H9 (cell line): ENCODE measurements at regions not wholly inside any gene's neighbourhood (a gene's known extent, or its start where the extent isn't known, plus 50 kb on each side); places are given as distances from the start of the nearest gene placed in this dataset.

ENCODE experiments used
- DNase-seq: peaks from one replicate; pipeline ENCODE4 v3.0.0-alpha.2; 2017
- H2AFZ ChIP-seq: one replicate; pipeline ENCODE4 v1.6.1; 2013; ENCODE audit warnings: mild to moderate bottlenecking, low read length, control low read depth, moderate library complexity
- H2AK5ac ChIP-seq: 2 replicates; pipeline ENCODE4 v1.6.1; 2013; ENCODE audit warnings: low read length, control low read depth, mixed read lengths; ENCODE audit not compliant: insufficient read length
- H2BK120ac ChIP-seq: one replicate; pipeline ENCODE4 v1.6.1; 2013; ENCODE audit warnings: low read depth, mild to moderate bottlenecking, low read length, control low read depth, inconsistent platforms; ENCODE audit not compliant: poor library complexity, severe bottlenecking
- H2BK12ac ChIP-seq: 2 replicates; pipeline ENCODE4 v1.6.1; 2013; ENCODE audit warnings: low read length, control low read depth, mixed read lengths, low read depth; ENCODE audit not compliant: insufficient read length
- H2BK15ac ChIP-seq: 2 replicates; pipeline ENCODE4 v1.6.1; 2013; ENCODE audit warnings: low read depth, low read length, control low read depth
- H2BK20ac ChIP-seq: one replicate; pipeline ENCODE4 v1.6.1; 2013; ENCODE audit warnings: low read depth, mild to moderate bottlenecking, low read length, control low read depth, inconsistent platforms; ENCODE audit not compliant: poor library complexity, severe bottlenecking
- H2BK5ac ChIP-seq: 2 replicates; pipeline ENCODE4 v1.6.1; 2013; ENCODE audit warnings: low read length, control low read depth, mixed read lengths; ENCODE audit not compliant: insufficient read length
- H3K14ac ChIP-seq: 2 replicates; pipeline ENCODE4 v1.6.1; 2013; ENCODE audit warnings: low read length, control low read depth; ENCODE audit not compliant: insufficient read depth
- H3K18ac ChIP-seq: 2 replicates; pipeline ENCODE4 v1.6.1; 2013; ENCODE audit warnings: low read depth, mild to moderate bottlenecking, mixed read lengths, low read length, control low read depth; ENCODE audit not compliant: insufficient read length
- H3K23ac ChIP-seq: 2 replicates; pipeline ENCODE4 v1.6.1; 2013; ENCODE audit warnings: low read length, control low read depth, mixed read lengths, low read depth; ENCODE audit not compliant: insufficient read length
- H3K23me2 ChIP-seq: 2 replicates; pipeline ENCODE4 v1.6.1; 2013; ENCODE audit warnings: low read depth, mild to moderate bottlenecking, mixed read lengths, low read length, control low read depth; ENCODE audit not compliant: insufficient read length, poor library complexity, severe bottlenecking
- H3K27ac ChIP-seq: 2 replicates; pipeline ENCODE4 v1.5.1; 2013; ENCODE audit warnings: low read length, control low read depth, mixed read lengths, low read depth; ENCODE audit not compliant: insufficient read length
- H3K27me3 ChIP-seq: 2 replicates; pipeline ENCODE4 v1.6.1; 2013; ENCODE audit warnings: low read length, control low read depth, inconsistent platforms; ENCODE audit not compliant: insufficient read depth
- H3K4ac ChIP-seq: 2 replicates; pipeline ENCODE4 v1.6.1; 2013; ENCODE audit warnings: low read depth, mild to moderate bottlenecking, control low read depth, inconsistent platforms, low read length, moderate library complexity
- H3K4me1 ChIP-seq: 2 replicates; pipeline ENCODE4 v1.6.1; 2013; ENCODE audit warnings: low read length, control low read depth, inconsistent platforms; ENCODE audit not compliant: insufficient read depth
- H3K4me2 ChIP-seq: 2 replicates; pipeline ENCODE4 v1.6.1; 2013; ENCODE audit warnings: low read length, control low read depth, mixed read lengths; ENCODE audit not compliant: insufficient read length, insufficient read depth
- H3K56ac ChIP-seq: 2 replicates; pipeline ENCODE4 v1.6.1; 2013; ENCODE audit warnings: low read depth, mild to moderate bottlenecking, mixed read lengths, low read length, control low read depth; ENCODE audit not compliant: insufficient read length
- H3K79me1 ChIP-seq: 2 replicates; pipeline ENCODE4 v1.6.1; 2013; ENCODE audit warnings: low read depth, mild to moderate bottlenecking, moderate library complexity, low read length, control low read depth, inconsistent platforms; ENCODE audit not compliant: insufficient read depth, poor library complexity, severe bottlenecking
- H3K79me2 ChIP-seq: 2 replicates; pipeline ENCODE4 v1.6.1; 2013; ENCODE audit warnings: low read length, control low read depth, inconsistent platforms; ENCODE audit not compliant: insufficient read depth
- H3K9ac ChIP-seq: 2 replicates; pipeline ENCODE4 v1.6.1; 2013; ENCODE audit warnings: low read length, control low read depth, mixed read lengths; ENCODE audit not compliant: insufficient read length; ENCODE audit errors: extremely low read depth
- H3K9me3 ChIP-seq: one replicate; pipeline ENCODE4 v1.6.1; 2013; ENCODE audit warnings: low read depth, low read length, inconsistent platforms; ENCODE audit not compliant: control insufficient read depth
- H3T11ph ChIP-seq: one replicate; pipeline ENCODE4 v1.6.1; 2013; ENCODE audit warnings: mild to moderate bottlenecking, low read length, control low read depth, inconsistent platforms
- H4K20me1 ChIP-seq: one replicate; pipeline ENCODE4 v1.6.1; 2013; ENCODE audit not compliant: control insufficient read depth, insufficient read length, insufficient read depth
- H4K5ac ChIP-seq: 2 replicates; pipeline ENCODE4 v1.6.1; 2013; ENCODE audit warnings: low read depth, mild to moderate bottlenecking, mixed read lengths, low read length, control low read depth; ENCODE audit not compliant: insufficient read length
- H4K8ac ChIP-seq: replicated peaks from 2 replicates; pipeline ENCODE4 v1.6.1; 2013; ENCODE audit warnings: low read length, control low read depth, mixed read lengths, low read depth; ENCODE audit not compliant: insufficient read length
- H4K91ac ChIP-seq: 2 replicates; pipeline ENCODE4 v1.6.1; 2013; ENCODE audit warnings: low read depth, mild to moderate bottlenecking, moderate library complexity, mixed read lengths, low read length, control low read depth; ENCODE audit not compliant: insufficient read length
- H3K27ac Mint-ChIP-seq, 3 experiments: 2 replicates in 2 of 3; 3 replicates in 1 of 3; pipeline ENCODE4 v1.8.0; 2020 to 2021; ENCODE audit warnings: mixed read lengths in 3 of 3, mild to moderate bottlenecking in 1 of 3, moderate library complexity in 1 of 3
- H3K27me3 Mint-ChIP-seq: 2 replicates; pipeline ENCODE4 v1.8.0; 2021; ENCODE audit warnings: low read depth, mild to moderate bottlenecking, moderate library complexity, mixed read lengths
- H3K36me3 Mint-ChIP-seq, 3 experiments: 2 replicates in 2 of 3; 3 replicates in 1 of 3; pipeline ENCODE4 v1.8.0; 2020 to 2021; ENCODE audit warnings: low read depth in 3 of 3, mixed read lengths in 3 of 3; ENCODE audit not compliant: insufficient read depth in 1 of 3
- H3K4me1 Mint-ChIP-seq, 2 experiments: 2 replicates each; pipeline ENCODE4 v1.8.0; 2020; ENCODE audit warnings: mixed read lengths in 2 of 2
- H3K4me3 Mint-ChIP-seq, 2 experiments: 2 replicates in 1 of 2; 3 replicates in 1 of 2; pipeline ENCODE4 v1.8.0; 2020 to 2021; ENCODE audit warnings: mild to moderate bottlenecking in 2 of 2, mixed read lengths in 2 of 2, moderate library complexity in 1 of 2
- H3K9me3 Mint-ChIP-seq, 2 experiments: 2 replicates in 1 of 2; 3 replicates in 1 of 2; pipeline ENCODE4 v1.8.0; 2020; ENCODE audit warnings: mild to moderate bottlenecking in 2 of 2, mixed read lengths in 2 of 2, moderate library complexity in 1 of 2
- CTCF ChIP-seq: fragments of 200-600 bp; sonication (generic); conservative IDR thresholded peaks from 3 replicates; pipeline ENCODE4 v1.8.0; 2021; ENCODE audit warnings: antibody characterized with exemption, mild to moderate bottlenecking
- WGBS: extraction: QIAGEN DNeasy Blood & Tissue Kit; methylation state at CpG from one replicate; pipeline ENCODE4 v1.1.7; 2013; ENCODE audit warnings: missing lambda C conversion rate, low lambda C conversion rate, mixed read lengths; ENCODE audit not compliant: insufficient read length; ENCODE audit errors: extremely low coverage; 5-methylcytosine and 5-hydroxymethylcytosine counted together

GRCh38 chr12:65665817-65666216, 158.5 kb upstream of the HMGA2 start:
- peaks cover 8 to 16% of the 10 kb centered on the region in 2 experiments; a peak in 3 of 5 replicates for H3K9me3 Mint-ChIP-seq
- H3K4me2 ChIP-seq, result no peak overlapping the region

More at GRCh38 chr12:65665817-65666216, 158.5 kb upstream of the HMGA2 start:
- H2BK120ac ChIP-seq, result no peak overlapping the region
- no peak overlapping the region for H3K56ac ChIP-seq
- no peak overlapping the region for H3K14ac ChIP-seq
- H3K4me1 ChIP-seq, result no peaks in the 10 kb centered on the region
- H2AFZ ChIP-seq, result no peak overlapping the region
- H3K9ac ChIP-seq, result no peak overlapping the region
- DNase-seq, result no peak
- H3K23me2 ChIP-seq, result no peaks in the 10 kb centered on the region
- H4K91ac ChIP-seq, result no peak overlapping the region
- Mint-ChIP-seq H3K4me1 (peaks cover 2 to 16% of the 10 kb centered on the region in 2 experiments; a peak in 3 of 4 replicates), H3K4me3 (no peak overlapping the region), H3K27ac (no peak overlapping the region), H3K27me3 (peaks cover 5% of the 10 kb centered on the region; the same call in 1 of the 2 replicates), H3K36me3 (peaks cover 0 to 9% (median 6%) of the 10 kb centered on the region in 3 experiments; a peak in 4 of 7 replicates)
- H2BK5ac ChIP-seq, result no peak overlapping the region
- no peak overlapping the region for H2AK5ac ChIP-seq
- H2BK20ac ChIP-seq, result no peak overlapping the region
- no peak for TF ChIP-seq CTCF
- no peak overlapping the region for H2BK15ac ChIP-seq
- no peaks in the 10 kb centered on the region for H3K79me1 ChIP-seq
- H3K79me2 ChIP-seq, result no peaks in the 10 kb centered on the region
- peaks cover 6% of the 10 kb centered on the region for H3K9me3 ChIP-seq
- no peak overlapping the region for H3K4ac ChIP-seq
- no peak overlapping the region for H4K8ac ChIP-seq
- H3K18ac ChIP-seq, result no peak overlapping the region
- H3K23ac ChIP-seq, result no peak overlapping the region
- no peak overlapping the region for H3K27ac ChIP-seq
- no peaks in the 10 kb centered on the region for H4K20me1 ChIP-seq
- no CpG with 5 or more reads among the region's 2 CpGs for WGBS
- no peak overlapping the region for H4K5ac ChIP-seq
- no peak overlapping the region for H3T11ph ChIP-seq
- no peak overlapping the region for H2BK12ac ChIP-seq
- no peaks in the 10 kb centered on the region for H3K27me3 ChIP-seq
